Mucosa of gallbladder (tissue), 1 donor: ENCODE measurements at regions not wholly inside any gene's neighbourhood (a gene's known extent, or its start where the extent isn't known, plus 50 kb on each side); places are given as distances from the start of the nearest gene placed in this dataset.
"Not testable (repeated sequence)": the region's sequence is repeated elsewhere in the genome, so short reads cannot be mapped to it uniquely, and the experiment has no call there.

Experiments
- DNase-seq: peaks from one replicate; pipeline ENCODE4 v3.0.0-alpha.2; 2020; ENCODE audit warnings: low spot score
- donor health status: DM: no; HTN: no; CAD: no.

DNA sequence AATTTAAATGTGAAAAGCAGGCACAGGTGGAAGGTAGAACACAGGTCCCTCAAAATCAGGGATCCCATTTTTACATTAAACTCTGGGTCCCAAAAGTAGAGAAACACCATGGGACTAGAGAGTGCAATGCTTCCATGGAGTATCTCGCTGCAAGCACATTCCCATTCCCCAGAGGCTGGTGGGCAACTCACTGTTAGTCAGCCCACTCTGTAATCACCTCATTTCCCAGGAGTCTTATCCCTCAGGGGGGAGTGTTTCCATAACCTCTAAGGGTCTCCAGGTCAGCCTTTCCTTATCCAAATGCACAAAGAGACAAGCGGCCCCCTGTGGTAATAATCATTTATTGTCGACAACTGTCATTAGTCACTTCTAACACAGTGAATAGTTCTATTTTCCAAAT lies 490.1 kb upstream of the LRRC7 start:
- no peak for DNase-seq

DNA sequence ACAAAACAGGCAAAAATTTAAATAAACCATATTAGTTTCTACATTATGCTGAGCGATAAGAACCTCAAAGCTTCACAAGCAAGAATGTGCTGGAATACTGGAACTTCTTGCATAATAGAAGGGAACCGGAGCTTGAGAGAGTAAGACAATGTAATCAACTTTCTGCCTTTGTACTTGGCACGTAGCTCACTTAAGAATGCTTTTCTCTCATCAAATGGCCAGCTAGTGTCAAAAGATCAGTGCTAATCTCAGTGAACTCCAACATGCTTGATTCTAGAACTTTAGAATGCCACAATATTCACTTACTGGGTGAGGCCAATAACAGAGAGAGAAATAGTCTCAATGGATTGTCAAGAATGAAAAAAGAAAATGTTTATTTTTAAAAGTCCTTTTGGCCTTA lies 486.1 kb upstream of the LRRC7 start:
- no peak for DNase-seq

DNA sequence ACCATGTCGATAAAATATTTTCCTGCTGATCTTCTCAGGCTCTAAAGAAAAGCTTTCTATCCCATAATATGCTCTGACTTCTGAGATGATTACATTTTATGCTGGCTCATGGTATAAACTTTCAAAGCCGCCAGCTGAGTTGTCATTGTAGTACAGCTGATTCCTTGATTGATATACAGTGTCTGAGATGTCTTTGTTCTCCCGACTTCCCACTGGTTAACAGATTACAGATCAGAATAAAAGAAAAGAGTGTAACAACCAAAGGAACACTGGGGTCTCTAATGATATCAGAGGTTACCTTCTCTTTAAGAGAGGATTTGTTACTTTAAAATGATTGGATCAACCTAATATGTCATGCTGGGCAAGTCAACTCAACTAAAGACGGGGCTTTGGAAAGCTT lies 485.4 kb upstream of the LRRC7 start:
- no peak for DNase-seq

DNA sequence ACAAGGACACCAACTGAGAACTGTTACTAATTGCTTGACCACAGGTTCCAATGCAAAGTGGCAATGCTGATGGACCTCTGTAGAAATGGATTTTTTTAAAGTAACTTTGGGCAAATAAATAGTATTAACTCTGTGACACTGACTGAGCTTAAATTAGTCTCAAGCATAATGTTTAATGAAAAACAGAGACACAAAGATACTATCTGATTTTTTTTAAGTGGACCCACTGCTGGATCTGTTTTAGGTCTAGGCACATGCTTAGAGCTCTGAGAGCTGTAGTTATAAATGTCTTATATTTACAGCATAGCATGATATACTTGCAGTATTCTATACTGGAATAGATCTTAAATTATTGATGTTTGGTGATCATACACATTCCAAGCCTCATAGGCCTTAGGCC lies 481.6 kb upstream of the LRRC7 start:
- no peak for DNase-seq

DNA sequence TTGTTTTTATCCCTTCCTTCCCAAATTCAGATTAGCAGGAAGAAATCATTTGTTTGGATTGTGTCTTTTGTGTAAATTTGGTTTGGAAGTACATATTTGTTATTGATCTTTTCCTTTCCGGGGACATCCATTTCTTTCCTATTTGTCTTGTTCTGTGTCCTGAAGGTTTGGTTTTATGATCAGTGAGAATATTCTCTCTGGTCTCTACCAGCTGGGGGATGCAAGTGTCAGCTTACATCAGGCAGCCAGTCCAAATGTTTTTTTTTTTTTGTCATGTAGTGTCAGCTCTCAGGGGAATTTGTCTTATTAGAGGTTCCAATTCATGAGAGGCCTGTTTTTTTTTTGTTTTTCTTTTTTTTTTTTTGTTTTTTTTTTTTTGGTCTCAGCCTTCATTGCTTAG lies 479.2 kb upstream of the LRRC7 start:
- DNase-seq: no peak

DNA sequence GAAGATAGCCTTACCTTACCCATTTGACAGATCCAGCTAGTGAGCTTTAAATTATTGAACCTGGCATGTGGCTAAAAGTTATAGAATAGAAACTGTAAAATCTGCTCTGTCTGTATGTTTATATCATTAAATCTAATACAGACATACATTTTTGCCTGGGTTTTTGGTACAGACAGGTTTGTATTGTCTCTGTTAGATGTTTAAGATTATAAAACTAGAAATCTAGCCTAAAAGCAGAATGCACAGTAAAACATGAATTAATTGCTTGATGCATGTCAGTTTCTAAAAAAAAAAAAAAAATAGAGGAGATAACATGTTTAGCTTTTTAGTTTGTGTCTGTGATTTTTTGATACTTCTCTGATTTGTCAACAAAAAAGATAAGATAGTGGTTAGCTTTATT lies 477.6 kb upstream of the LRRC7 start:
- DNase-seq: no peak

DNA sequence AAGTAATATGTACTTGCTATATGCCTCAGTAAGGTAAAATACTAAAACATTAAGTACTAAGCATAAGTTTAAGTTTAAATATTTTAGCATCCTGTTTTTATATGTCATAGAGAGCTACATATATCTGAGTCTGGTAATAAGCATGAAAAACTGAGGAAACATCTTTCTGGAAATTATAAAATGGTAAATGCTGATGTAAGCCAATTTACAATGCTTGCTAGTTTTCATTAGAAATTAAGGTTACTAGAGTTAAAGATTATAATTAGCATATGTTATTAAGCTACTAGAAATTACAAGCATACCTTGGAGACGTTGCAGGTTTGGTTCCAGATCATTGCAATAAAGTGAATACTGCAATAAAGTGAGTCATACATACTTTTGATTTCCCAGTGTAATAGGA lies 477.0 kb upstream of the LRRC7 start:
- DNase-seq: no peak

DNA sequence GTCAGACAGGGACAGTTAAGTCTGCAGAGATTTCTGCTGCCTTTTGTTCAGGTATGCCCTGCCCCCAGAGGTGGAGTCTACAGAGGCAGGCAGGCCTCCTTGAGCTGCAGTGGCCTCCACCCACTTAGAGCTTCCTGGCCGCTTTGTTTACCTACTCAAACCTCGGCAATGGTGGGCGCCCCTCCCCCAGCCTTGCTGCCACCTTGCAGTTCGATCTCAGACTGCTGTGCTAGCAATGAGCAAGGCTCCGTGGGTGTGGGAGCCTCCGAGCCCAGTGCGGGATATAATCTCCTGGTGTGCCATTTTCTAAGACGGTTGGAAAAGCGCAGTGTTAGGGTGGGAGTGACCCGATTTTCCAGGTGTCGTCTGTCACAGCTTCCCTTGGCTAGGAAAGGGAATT lies 465.7 kb upstream of the LRRC7 start:
- not testable (repeated sequence) for DNase-seq

DNA sequence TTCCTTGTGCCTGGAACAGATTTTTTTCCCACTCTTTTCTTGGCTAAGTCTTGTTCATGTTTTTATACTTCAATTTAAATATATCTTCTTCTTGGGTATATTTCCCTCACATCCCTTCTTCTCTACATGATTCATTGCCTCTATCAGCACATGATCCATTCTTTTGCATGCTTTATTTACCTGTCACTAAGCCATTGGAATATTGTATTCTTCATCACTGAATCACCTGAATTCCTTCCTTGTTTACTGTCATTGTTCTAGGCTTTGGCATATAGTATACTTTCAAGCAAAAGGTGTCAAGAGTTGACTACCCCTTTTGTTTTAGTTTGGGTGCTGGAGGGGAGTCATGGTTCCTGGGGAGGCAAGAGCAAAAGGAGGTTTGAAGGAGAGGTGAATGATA lies 464.5 kb upstream of the LRRC7 start:
- DNase-seq: no peak

DNA sequence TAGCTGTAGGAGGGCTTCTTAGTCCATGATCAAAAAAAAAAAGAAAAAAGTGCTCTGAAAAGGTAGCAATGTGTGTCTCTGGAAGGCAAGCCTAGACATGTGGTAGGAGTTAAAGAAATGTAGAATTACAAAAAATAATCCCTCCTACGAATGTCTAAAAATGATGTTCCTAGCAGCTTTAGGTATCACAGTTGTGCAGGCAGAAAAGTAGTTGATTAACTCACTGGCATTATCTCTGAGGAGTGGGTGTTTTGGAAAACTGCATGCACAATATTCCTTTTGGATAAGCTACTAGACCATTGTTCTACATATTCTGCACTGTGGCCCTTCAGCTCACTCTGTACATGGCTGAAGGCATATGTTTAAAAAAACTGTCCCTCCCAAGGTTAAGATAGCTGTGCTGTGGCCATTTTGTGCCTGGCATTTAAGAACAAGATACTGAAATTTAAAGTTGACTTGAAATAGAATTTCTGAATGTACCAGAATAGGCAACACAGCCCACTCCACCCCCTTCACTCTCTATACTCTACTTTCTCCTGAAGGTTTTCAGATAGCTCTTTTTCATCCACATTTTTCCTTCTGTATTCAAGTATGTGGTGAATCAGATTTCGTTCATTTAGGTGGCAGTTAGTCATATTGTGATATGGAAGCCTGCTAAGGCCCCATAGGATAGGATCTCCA lies 463.9 kb upstream of the LRRC7 start:
- no peak for DNase-seq

DNA sequence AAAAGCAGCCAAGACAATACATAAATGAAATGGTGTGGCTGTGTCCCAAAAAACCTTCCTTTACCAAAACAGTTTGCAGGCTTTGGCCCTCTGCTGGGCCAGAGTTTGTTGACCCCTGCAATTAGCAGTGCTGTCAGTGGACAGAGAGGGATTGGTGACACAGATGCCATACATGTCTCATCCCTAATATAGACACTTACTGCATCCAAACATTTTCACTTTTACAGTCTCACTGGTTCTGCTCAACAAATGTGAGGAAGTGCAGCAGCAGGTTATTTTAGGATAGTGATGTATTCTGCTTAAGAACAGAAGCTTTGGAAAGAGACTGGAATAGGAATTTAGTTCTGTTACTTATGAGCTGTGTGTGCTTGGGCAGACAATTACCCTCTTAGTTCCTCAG lies 462.8 kb upstream of the LRRC7 start:
- no peak for DNase-seq

DNA sequence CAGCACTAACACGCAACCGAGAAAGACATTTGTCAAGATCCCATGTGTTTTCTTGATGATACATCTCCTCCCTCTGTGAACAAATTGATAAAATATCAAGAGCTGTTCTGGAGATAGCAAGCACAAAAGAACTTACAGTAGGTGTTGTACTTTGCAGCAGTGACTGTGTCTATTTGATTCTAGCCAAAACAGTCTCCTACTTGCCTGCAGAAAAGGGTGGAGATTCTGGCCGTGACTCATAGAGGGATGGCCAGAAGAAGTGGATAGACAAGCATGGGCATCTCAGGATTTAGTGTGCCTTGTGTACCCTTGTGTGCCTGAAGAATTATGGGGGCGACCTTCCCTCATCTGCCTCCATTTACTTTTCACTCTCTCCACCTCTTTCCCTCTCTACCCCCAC lies 458.4 kb upstream of the LRRC7 start:
- no peak for DNase-seq

DNA sequence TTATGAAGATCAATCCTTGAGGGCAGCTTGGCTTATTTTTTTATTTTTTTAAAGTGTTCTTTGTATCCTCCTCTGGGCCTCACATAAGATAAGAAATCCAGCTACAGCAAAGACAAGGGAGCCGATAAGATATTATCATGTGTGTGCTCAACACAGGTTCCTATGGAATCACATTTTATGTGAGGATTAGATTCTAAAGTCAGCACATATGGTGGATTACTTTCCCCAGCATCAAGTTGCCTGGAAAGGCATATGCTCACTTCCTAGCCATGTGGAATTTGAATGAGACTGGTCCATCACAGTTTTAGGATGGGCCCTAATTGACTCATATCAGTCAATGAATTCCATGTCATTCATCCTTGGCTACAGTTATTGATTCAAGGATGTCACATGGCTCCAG lies 456.9 kb upstream of the LRRC7 start:
- no peak for DNase-seq

DNA sequence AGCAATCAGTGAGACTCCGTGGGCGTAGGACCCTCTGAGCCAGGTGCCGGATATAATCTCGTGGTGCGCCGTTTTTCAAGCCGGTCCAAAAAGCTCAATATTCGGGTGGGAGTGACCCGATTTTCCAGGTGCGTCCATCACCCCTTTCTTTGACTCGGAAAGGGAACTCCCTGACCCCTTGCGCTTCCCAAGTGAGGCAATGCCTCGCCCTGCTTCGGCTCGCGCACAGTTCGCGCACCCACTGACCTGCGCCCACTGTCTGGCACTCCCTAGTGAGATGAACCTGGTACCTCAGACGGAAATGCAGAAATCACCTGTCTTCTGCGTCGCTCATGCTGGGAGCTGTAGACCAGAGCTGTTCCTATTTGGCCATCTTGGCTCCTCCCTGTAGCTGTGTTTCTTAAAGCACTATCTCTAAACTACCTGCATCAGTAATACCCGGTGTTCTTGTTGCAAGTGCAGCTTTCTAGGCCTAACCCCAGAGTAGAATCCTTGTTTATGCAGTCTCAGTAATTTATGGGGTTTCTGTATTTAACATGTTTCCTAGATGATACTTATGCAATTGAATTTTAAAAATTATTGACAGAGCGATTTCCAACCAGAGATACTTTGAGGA lies 447.5 kb upstream of the LRRC7 start:
- DNase-seq: not testable (repeated sequence)

DNA sequence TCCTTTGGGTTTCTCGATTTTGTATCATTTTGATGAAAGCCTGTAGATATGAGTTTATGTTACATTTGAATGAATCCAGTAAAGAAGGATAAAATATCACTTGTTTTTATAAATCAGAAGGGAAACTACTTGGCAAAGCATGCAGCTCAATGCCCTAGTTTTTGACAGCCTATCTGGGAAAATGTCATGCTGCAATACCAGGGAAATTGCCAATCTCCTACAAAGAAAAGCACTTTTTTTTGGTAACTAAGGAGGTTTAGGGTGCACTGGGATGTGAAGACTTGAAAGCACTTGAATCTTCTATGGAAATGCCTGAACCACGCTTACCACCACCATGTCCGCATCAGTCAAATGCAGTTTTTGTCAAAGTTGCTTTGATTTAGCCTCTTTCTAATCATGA lies 446.9 kb upstream of the LRRC7 start:
- no peak for DNase-seq

DNA sequence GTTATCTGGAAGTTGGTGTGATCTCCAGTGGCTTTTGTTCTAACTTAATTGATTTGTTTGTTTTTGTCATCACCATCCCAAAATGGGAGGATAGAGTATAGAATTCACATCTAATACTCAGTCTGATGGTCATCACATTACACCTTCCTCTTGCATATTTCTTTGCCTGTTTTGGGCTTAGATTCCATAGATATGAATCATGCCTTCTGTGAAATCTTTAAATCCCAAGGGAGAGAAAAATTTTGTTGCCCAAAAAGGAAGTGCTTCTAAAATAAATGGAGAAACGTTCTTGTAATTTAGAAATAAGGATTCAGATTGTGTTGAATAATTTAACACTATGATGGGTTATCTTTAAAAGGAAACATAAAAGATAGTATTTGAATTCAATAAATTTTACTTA lies 446.0 kb upstream of the LRRC7 start:
- no peak for DNase-seq

DNA sequence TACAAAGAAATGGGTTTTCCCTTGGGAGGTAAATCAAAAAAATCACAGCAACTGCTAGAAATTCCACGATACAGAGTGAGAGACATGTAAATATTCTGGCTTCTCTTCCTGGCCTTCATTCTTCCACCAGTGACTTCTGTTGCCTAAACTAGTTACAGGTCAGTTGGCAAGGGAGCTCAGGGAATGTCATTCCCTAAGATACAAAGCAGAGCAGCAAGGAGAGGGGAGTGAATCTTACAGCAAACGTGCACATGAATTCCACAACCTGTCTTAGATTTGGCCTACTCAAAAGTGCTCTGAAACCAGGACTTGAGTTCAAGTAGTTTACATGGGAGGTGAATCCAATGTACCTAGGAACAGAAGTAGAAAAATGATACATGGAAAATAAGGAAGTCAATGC lies 445.3 kb upstream of the LRRC7 start:
- no peak for DNase-seq

DNA sequence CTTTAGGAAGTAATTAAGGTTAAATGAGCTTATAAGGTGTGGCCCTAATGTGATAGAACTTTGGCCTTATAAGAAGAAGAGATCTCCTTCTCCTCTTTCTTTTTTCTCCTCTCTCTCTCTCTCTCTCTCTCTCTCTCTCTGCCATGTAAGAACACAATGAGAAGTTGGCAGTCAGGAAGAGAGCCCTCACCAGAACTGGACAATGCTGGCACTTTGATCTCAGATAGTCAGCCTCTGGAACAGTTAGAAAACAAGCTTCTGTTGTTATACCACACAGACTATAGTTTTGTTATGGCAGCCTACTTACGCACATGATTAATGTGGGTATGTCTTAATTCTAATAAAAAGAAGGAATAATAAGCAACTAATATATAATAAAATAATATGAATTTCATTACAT lies 444.2 kb upstream of the LRRC7 start:
- DNase-seq: no peak

DNA sequence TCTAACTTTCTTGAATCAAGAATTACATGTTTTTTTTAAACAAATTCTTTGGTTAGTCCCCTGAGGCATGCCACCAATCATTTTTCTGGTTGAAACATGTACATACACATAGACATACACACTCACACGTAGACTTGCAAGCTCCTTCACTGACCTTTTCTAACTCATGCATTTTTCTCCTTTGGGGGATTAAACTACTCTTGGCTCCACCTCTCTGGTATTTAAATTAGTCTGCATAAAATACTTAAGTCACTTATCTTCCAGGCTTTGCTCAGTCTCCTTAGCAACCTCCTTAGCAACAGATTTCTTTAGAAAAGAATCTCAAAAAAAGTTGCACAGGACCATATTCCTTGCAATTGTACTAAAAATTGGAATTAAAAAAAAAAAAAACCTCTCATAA lies 440.9 kb upstream of the LRRC7 start:
- no peak for DNase-seq

DNA sequence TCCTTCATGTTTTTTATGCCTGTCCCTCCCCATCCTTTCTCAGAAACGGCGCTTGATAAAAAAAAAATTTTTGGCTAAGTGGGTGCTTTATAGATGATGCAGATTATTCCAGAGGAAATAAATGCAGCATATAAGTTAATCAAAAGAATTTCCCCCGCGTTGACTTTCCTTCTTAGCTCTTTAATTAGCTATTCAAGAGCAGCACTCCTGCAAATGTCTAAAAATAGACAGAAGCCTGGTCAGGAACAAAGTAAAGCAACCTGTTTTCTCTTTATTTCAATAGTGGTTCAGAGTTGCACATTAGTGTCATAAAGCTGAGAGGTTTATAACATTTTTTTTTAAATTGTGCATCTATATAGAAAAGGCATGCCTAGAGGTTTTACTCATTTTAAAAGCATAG lies 439.5 kb upstream of the LRRC7 start:
- DNase-seq: no peak

DNA sequence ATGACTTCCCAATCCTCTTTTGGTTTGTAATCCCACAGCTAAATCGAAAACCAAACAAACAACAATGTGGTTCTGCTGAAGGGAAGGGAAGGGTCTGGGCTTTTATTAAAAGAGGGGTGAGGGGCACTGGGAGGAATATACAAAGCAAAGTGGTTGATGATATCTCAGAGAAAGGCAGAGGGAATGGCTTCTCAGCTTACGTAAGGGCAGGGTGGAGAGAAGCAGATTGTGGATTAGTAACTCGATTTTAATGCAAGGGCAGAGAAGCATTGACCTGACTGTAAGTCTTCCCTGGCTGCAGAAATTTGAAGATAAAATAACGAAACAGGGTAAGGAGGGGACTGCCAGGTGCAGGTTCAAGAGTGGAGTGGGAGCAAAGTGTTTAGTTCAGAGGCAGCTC lies 438.2 kb upstream of the LRRC7 start:
- DNase-seq: no peak

DNA sequence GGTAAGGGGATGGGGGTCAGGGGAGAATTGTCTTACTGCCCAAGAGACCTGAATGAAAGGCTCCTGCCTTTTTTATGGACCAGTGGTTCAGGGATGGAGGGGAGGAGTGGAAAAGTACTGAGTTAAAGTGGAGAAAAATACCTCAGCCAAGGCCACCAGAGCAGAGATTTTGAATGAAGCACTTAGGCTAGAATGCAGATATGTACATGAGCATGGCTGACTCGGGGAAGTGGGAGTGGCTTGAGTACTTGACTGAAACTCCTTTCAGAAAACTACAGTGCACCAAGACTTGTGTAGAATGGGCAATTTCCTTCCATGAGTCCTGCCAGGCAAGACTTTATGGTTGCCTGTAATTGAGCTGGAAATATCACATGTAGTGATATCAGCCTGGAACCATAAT lies 429.6 kb upstream of the LRRC7 start:
- DNase-seq: no peak

DNA sequence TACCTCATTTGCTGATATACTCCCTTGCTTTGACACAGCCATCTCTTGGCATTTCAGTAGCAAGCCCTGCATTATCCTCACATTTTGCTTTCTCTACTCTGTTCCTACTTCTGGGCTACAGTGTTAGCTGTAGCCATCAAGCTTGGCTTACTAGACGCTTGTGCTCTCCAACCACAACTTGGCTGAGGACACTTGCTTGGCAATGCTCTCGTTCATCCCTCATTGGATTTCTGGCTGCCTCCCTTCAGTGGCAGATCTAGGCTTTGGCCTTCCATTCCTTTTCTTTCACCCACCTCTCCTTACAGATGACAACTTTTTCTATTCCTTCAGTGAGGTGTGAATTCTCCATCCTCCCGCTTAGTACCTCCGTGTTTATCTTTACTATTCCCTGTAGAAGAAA lies 428.7 kb upstream of the LRRC7 start:
- DNase-seq: no peak

DNA sequence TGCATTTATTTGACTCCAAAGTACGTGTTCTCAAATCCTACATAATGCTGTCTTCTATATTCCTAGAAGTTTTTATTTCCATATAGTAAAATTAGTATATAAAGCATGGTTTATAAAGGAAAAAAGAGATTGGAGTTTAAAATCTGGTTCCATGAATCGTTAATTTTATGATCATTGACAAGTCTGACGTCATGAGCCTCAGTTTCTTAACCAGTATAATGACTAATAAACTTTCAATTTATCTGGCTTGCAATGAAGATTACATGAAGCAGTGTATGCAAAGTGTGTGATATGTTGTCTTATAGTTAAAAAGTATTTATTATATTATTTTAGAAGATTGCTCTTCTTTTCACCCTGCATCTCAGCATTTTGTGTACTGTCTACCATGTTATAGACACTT lies 421.4 kb upstream of the LRRC7 start:
- no peak for DNase-seq
